ENCODE measurements at regions not wholly inside any gene's neighbourhood (a gene's known extent, or its start where the extent isn't known, plus 50 kb on each side); places are given as distances from the start of the nearest gene placed in this dataset.

DNA sequence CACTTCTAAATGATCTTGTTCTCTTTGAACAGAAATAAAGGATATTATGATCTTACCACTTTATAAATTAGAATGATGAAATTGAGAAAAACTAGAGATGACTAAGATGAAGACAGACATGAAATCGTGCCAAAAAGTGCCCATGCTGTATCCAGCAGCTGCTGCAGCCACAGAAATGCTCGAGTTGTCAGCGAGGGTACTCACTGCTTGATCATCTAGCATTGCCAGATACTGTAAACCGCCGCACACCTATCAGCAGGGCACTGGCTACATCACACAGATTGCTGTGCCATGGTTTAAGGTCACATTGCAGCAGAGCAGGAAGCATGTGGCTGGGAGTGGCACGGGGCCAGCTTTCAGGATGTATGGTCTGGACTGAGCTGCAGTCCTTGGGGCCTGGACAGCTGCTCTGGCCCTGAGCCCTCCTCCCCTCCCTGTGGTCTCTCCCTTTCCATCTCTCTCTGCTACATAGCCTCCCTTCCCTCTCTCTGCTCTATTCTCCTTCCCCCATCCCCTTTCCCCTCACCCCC is 51.0 kb upstream of the SEPTIN5 start (continued):
- TF ChIP-seq, protein P1, sequence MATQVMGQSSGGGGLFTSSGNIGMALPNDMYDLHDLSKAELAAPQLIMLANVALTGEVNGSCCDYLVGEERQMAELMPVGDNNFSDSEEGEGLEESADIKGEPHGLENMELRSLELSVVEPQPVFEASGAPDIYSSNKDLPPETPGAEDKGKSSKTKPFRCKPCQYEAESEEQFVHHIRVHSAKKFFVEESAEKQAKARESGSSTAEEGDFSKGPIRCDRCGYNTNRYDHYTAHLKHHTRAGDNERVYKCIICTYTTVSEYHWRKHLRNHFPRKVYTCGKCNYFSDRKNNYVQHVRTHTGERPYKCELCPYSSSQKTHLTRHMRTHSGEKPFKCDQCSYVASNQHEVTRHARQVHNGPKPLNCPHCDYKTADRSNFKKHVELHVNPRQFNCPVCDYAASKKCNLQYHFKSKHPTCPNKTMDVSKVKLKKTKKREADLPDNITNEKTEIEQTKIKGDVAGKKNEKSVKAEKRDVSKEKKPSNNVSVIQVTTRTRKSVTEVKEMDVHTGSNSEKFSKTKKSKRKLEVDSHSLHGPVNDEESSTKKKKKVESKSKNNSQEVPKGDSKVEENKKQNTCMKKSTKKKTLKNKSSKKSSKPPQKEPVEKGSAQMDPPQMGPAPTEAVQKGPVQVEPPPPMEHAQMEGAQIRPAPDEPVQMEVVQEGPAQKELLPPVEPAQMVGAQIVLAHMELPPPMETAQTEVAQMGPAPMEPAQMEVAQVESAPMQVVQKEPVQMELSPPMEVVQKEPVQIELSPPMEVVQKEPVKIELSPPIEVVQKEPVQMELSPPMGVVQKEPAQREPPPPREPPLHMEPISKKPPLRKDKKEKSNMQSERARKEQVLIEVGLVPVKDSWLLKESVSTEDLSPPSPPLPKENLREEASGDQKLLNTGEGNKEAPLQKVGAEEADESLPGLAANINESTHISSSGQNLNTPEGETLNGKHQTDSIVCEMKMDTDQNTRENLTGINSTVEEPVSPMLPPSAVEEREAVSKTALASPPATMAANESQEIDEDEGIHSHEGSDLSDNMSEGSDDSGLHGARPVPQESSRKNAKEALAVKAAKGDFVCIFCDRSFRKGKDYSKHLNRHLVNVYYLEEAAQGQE (IDR thresholded peaks at IDR 0.05; ENCODE audit: borderline replicate concordance), result no peak
- TF ChIP-seq, protein P1 (CRISPR knock-in tag; IDR thresholded peaks at IDR 0.05; ENCODE audit: low read depth), result no peak
- no peak for TF ChIP-seq SNIP1 (IDR thresholded peaks at IDR 0.05; ENCODE audit: low read depth)
- TF ChIP-seq TCF7L2 (IDR thresholded peaks at IDR 0.05; ENCODE audit: low read depth, low read length), result no peak
- TF ChIP-seq, protein P2, sequence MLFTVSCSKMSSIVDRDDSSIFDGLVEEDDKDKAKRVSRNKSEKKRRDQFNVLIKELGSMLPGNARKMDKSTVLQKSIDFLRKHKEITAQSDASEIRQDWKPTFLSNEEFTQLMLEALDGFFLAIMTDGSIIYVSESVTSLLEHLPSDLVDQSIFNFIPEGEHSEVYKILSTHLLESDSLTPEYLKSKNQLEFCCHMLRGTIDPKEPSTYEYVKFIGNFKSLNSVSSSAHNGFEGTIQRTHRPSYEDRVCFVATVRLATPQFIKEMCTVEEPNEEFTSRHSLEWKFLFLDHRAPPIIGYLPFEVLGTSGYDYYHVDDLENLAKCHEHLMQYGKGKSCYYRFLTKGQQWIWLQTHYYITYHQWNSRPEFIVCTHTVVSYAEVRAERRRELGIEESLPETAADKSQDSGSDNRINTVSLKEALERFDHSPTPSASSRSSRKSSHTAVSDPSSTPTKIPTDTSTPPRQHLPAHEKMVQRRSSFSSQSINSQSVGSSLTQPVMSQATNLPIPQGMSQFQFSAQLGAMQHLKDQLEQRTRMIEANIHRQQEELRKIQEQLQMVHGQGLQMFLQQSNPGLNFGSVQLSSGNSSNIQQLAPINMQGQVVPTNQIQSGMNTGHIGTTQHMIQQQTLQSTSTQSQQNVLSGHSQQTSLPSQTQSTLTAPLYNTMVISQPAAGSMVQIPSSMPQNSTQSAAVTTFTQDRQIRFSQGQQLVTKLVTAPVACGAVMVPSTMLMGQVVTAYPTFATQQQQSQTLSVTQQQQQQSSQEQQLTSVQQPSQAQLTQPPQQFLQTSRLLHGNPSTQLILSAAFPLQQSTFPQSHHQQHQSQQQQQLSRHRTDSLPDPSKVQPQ (CRISPR knock-in tag; IDR thresholded peaks at IDR 0.05; ENCODE audit: borderline replicate concordance), result no peak
- no peak for TF ChIP-seq PHB (CRISPR knock-in tag; IDR thresholded peaks at IDR 0.05)
- no peak for TF ChIP-seq EWSR1 (IDR thresholded peaks at IDR 0.05; ENCODE audit: borderline replicate concordance, low read depth, partially characterized antibody)
- no peak for TF ChIP-seq ZNF551 (CRISPR knock-in tag; IDR thresholded peaks at IDR 0.05)
- no peak for TF ChIP-seq ETV5 (CRISPR knock-in tag; IDR thresholded peaks at IDR 0.05; ENCODE audit: low read depth)
- no peak for TF ChIP-seq BACH1 (tag; IDR thresholded peaks at IDR 0.05)
- TF ChIP-seq NR2C1 (IDR thresholded peaks at IDR 0.05), result no peak
- TF ChIP-seq NR2C1 (tag; IDR thresholded peaks at IDR 0.05), result no peak
- no peak for TF ChIP-seq ZFX (CRISPR knock-in tag; IDR thresholded peaks at IDR 0.05)
- no peak for TF ChIP-seq BRD9 (IDR thresholded peaks at IDR 0.05; ENCODE audit: low read depth, partially characterized antibody)
- no peak for TF ChIP-seq MEF2A (IDR thresholded peaks at IDR 0.05; ENCODE audit: control insufficient read depth, low read depth, low read length)
- no peak for TF ChIP-seq ZZZ3 (IDR thresholded peaks at IDR 0.05)
- 0 out of 2 replicates have a peak, but pooled peaks have one; percentile 52 for TF ChIP-seq RHOXF2B (CRISPR knock-in tag; conservative IDR thresholded peaks at IDR 0.05)
- no peak for TF ChIP-seq ZNF785 (CRISPR knock-in tag; IDR thresholded peaks at IDR 0.05)
- TF ChIP-seq ZNF830 (CRISPR knock-in tag; IDR thresholded peaks at IDR 0.05), result no peak
- TF ChIP-seq BRCA1 (IDR thresholded peaks at IDR 0.05), result no peak
- no peak for TF ChIP-seq BRCA1 (CRISPR knock-in tag; IDR thresholded peaks at IDR 0.05)
- TF ChIP-seq RB1 (IDR thresholded peaks at IDR 0.05; ENCODE audit: low read depth), result no peak
